HG03280 (cell line): ENCODE measurements at regions not wholly inside any gene's neighbourhood (a gene's known extent, or its start where the extent isn't known, plus 50 kb on each side); places are given as distances from the start of the nearest gene placed in this dataset.
"Not testable (repeated sequence)": the region's sequence is repeated elsewhere in the genome, so short reads cannot be mapped to it uniquely, and the experiment has no call there.

ENCODE experiments used
- ATAC-seq: cut with Tn5 transposase; IDR thresholded peaks from one replicate; pipeline ENCODE4 v1.9.1; 2021; ENCODE audit warnings: mild to moderate bottlenecking, moderate library complexity; ENCODE audit not compliant: unreplicated experiment

GRCh38 chr12:97616946-97617345 lies 154.3 kb downstream of the RMST start:
- no peak for ATAC-seq

GRCh38 chr12:97628962-97629361 lies 166.4 kb downstream of the RMST start:
- no peak for ATAC-seq

GRCh38 chr12:97629382-97629781 lies 166.8 kb downstream of the RMST start:
- ATAC-seq, result no peak

GRCh38 chr12:97630356-97630755 lies 167.8 kb downstream of the RMST start:
- no peak for ATAC-seq

- no peak for ATAC-seq
Observed at GRCh38 chr12:97630875-97631274, 168.3 kb downstream of the RMST start.

GRCh38 chr12:97637770-97638169 lies 175.2 kb downstream of the RMST start:
- ATAC-seq, result no peak

- no peak for ATAC-seq
Observed at GRCh38 chr12:97638739-97639138, 176.1 kb downstream of the RMST start.

- no peak for ATAC-seq
Observed at GRCh38 chr12:97639702-97640101, 177.1 kb downstream of the RMST start.

GRCh38 chr12:97640826-97641225 lies 178.2 kb downstream of the RMST start:
- ATAC-seq, result no peak

- ATAC-seq, result no peak
Observed at GRCh38 chr12:97642911-97643310, 180.3 kb downstream of the RMST start.

- ATAC-seq, result no peak
Observed at GRCh38 chr12:97643924-97644323, 181.3 kb downstream of the RMST start.

GRCh38 chr12:97645726-97646125 lies 183.1 kb downstream of the RMST start:
- no peak for ATAC-seq

- ATAC-seq, result no peak
Observed at GRCh38 chr12:97647142-97647541, 184.5 kb downstream of the RMST start.

GRCh38 chr12:97650242-97650641 lies 187.6 kb downstream of the RMST start:
- ATAC-seq, result no peak

- not testable (repeated sequence) for ATAC-seq
Observed at GRCh38 chr12:97656548-97656947, 193.9 kb downstream of the RMST start.

GRCh38 chr12:97659117-97659880 lies 196.7 kb downstream of the RMST start:
- no peak for ATAC-seq

GRCh38 chr12:97666263-97666662 lies 203.7 kb downstream of the RMST start:
- ATAC-seq, result no peak

GRCh38 chr12:97672870-97673269 lies 210.3 kb downstream of the RMST start:
- ATAC-seq, result no peak

GRCh38 chr12:97680751-97681150 lies 218.1 kb downstream of the RMST start:
- no peak for ATAC-seq

- ATAC-seq, result peak; percentile 93
Observed at GRCh38 chr12:97681612-97682504, 219.3 kb downstream of the RMST start.

GRCh38 chr12:97685360-97685759 lies 222.8 kb downstream of the RMST start:
- no peak for ATAC-seq

GRCh38 chr12:97701901-97702300 lies 239.3 kb downstream of the RMST start:
- ATAC-seq, result no peak
